ENCODE measurements at regions not wholly inside any gene's neighbourhood (a gene's known extent, or its start where the extent isn't known, plus 50 kb on each side); places are given as distances from the start of the nearest gene placed in this dataset.
A peak's percentile ranks its signal among the peaks of the same experiment; 100 is the strongest.
"Not testable (repeated sequence)": the region's sequence is repeated elsewhere in the genome, so short reads cannot be mapped to it uniquely, and the experiment has no call there.

- no peak for DNase-seq
Observed at GRCh38 chr2:65775839-65776238, 343.4 kb upstream of the SPRED2 start.

GRCh38 chr2:65767946-65768345 lies 335.5 kb upstream of the SPRED2 start:
- DNase-seq, result no peak

- no peak for DNase-seq
Observed at GRCh38 chr2:65766768-65767267, 334.4 kb upstream of the SPRED2 start.

- no peak for DNase-seq
Observed at GRCh38 chr2:65765376-65765775, 333.0 kb upstream of the SPRED2 start.

GRCh38 chr2:65762068-65762467 lies 329.7 kb upstream of the SPRED2 start:
- DNase-seq, result no peak

- DNase-seq, result peak; percentile 28
Observed at GRCh38 chr2:65754219-65754618, 321.8 kb upstream of the SPRED2 start.

GRCh38 chr2:65751408-65751807 lies 319.0 kb upstream of the SPRED2 start:
- DNase-seq, result no peak

- DNase-seq, result peak; percentile 93
Observed at GRCh38 chr2:65749545-65749944, 317.1 kb upstream of the SPRED2 start.

GRCh38 chr2:65747875-65748274 lies 315.5 kb upstream of the SPRED2 start:
- DNase-seq, result not testable (repeated sequence)

- DNase-seq, result no peak
Observed at GRCh38 chr2:65746931-65747675, 314.7 kb upstream of the SPRED2 start.

- no peak for DNase-seq
Observed at GRCh38 chr2:65744477-65745200, 312.2 kb upstream of the SPRED2 start.

GRCh38 chr2:65742977-65743376 lies 310.6 kb upstream of the SPRED2 start:
- DNase-seq, result no peak

GRCh38 chr2:65739927-65740326 lies 307.5 kb upstream of the SPRED2 start:
- no peak for DNase-seq

GRCh38 chr2:65737452-65738011 lies 305.1 kb upstream of the SPRED2 start:
- peak; percentile 6 for DNase-seq

GRCh38 chr2:65731476-65731875 lies 299.1 kb upstream of the SPRED2 start:
- no peak for DNase-seq

- DNase-seq, result no peak
Observed at GRCh38 chr2:65730186-65730585, 297.8 kb upstream of the SPRED2 start.

GRCh38 chr2:65729246-65729645 lies 296.8 kb upstream of the SPRED2 start:
- DNase-seq, result no peak

- no peak for DNase-seq
Observed at GRCh38 chr2:65728477-65729180, 296.2 kb upstream of the SPRED2 start.

GRCh38 chr2:65727816-65728215 lies 295.4 kb upstream of the SPRED2 start:
- no peak for DNase-seq

- DNase-seq, result no peak
Observed at GRCh38 chr2:65727381-65727780, 295.0 kb upstream of the SPRED2 start.

- DNase-seq, result no peak
Observed at GRCh38 chr2:65724752-65725151, 292.4 kb upstream of the SPRED2 start.

- DNase-seq, result no peak
Observed at GRCh38 chr2:65724336-65724735, 291.9 kb upstream of the SPRED2 start.
